ENCODE measurements at regions not wholly inside any gene's neighbourhood (a gene's known extent, or its start where the extent isn't known, plus 50 kb on each side); places are given as distances from the start of the nearest gene placed in this dataset.

- H3K27me3 ChIP-seq (ENCODE audit: control insufficient read depth in 2 of 2, insufficient read depth in 2 of 2, low read length in 2 of 2), result no peaks in the 10 kb centered on the region
- H4K20me1 ChIP-seq (ENCODE audit: insufficient read depth, low read length), result no peaks in the 10 kb centered on the region
- peak in 2 of 3 donors; percentile 2 to 3 for DNase-seq
- H3K9ac ChIP-seq (ENCODE audit: insufficient read depth, low read length, poor library complexity, severe bottlenecking), result no peak overlapping the region
- H3K9me3 ChIP-seq (replicated peaks in 1 of 2; ENCODE audit: control insufficient read depth in 1 of 2, insufficient read depth in 1 of 2, low read length in 2 of 2), result no peaks in the 10 kb centered on the region
- WGBS (ENCODE audit: insufficient coverage), result no CpG with 5 or more reads among the region's 9 CpGs
- no peaks in the 10 kb centered on the region for H3K36me3 Mint-ChIP-seq
- H3K79me2 ChIP-seq (ENCODE audit: insufficient read depth, low read length), result no peaks in the 10 kb centered on the region
- no peak overlapping the region for H3K27ac Mint-ChIP-seq
- H3K4me2 ChIP-seq (replicated peaks; ENCODE audit: extremely low read depth, low read length, poor library complexity, severe bottlenecking), result no peak overlapping the region
- H2AFZ ChIP-seq (ENCODE audit: insufficient read depth, low read depth, low read length, poor library complexity, severe bottlenecking), result no peak overlapping the region
- intact Hi-C loops (cut with micrococcal nuclease), result no loop called here
- H3K4me1 ChIP-seq (ENCODE audit: control insufficient read depth in 1 of 2, insufficient read depth in 2 of 2, low read length in 2 of 2), result peaks cover 0 to 8% of the 10 kb centered on the region in 2 donors
- no peaks in the 10 kb centered on the region for H3K9me3 Mint-ChIP-seq
- H3K27ac ChIP-seq (ENCODE audit: low read depth in 1 of 2, low read length in 2 of 2), result no peak overlapping the region
- H3K4me3 ChIP-seq (replicated peaks in 1 of 3; ENCODE audit: low read depth in 2 of 3, low read length in 3 of 3), result no peak overlapping the region
- no peak overlapping the region for H3K4me3 Mint-ChIP-seq
- peaks cover 0 to 2% (median 0%) of the 10 kb centered on the region in 3 donors for H3K27me3 Mint-ChIP-seq (ENCODE audit: low read depth in 3 of 3)
- TF ChIP-seq CTCF (IDR thresholded peaks at IDR 0.05), result no peak
- no peaks in the 10 kb centered on the region for H3K36me3 ChIP-seq (replicated peaks in 1 of 2; ENCODE audit: control insufficient read depth in 1 of 2, insufficient read depth in 2 of 2, low read length in 2 of 2)
- H3K4me1 Mint-ChIP-seq, result peaks cover 13% of the 10 kb centered on the region
Observed at GRCh38 chrX:96445531-96446065, 239.0 kb upstream of the DIAPH2 start.

GRCh38 chrX:96446524-96446923 is 238.1 kb upstream of the DIAPH2 start:
- Mint-ChIP-seq H3K27me3 (ENCODE audit: low read depth in 3 of 3) (peaks cover 0 to 2% (median 0%) of the 10 kb centered on the region in 3 donors), H3K27ac (no peak overlapping the region), H3K9me3 (no peaks in the 10 kb centered on the region), H3K4me1 (peaks cover 13% of the 10 kb centered on the region), H3K4me3 (no peak overlapping the region), H3K36me3 (no peaks in the 10 kb centered on the region)
- Histone ChIP-seq H2AFZ (ENCODE audit: insufficient read depth, low read depth, low read length, poor library complexity, severe bottlenecking) (no peak overlapping the region), H3K27ac (ENCODE audit: low read depth in 1 of 2, low read length in 2 of 2) (no peak overlapping the region), H3K4me2 (replicated peaks; ENCODE audit: extremely low read depth, low read length, poor library complexity, severe bottlenecking) (no peak overlapping the region), H3K36me3 (replicated peaks in 1 of 2; ENCODE audit: control insufficient read depth in 1 of 2, insufficient read depth in 2 of 2, low read length in 2 of 2) (no peaks in the 10 kb centered on the region), H3K79me2 (ENCODE audit: insufficient read depth, low read length) (no peaks in the 10 kb centered on the region), H4K20me1 (ENCODE audit: insufficient read depth, low read length) (no peaks in the 10 kb centered on the region), H3K9ac (ENCODE audit: insufficient read depth, low read length, poor library complexity, severe bottlenecking) (no peak overlapping the region), H3K27me3 (ENCODE audit: control insufficient read depth in 2 of 2, insufficient read depth in 2 of 2, low read length in 2 of 2) (no peaks in the 10 kb centered on the region), H3K4me3 (replicated peaks in 1 of 3; ENCODE audit: low read depth in 2 of 3, low read length in 3 of 3) (no peak overlapping the region), H3K9me3 (replicated peaks in 1 of 2; ENCODE audit: control insufficient read depth in 1 of 2, insufficient read depth in 1 of 2, low read length in 2 of 2) (no peaks in the 10 kb centered on the region), H3K4me1 (ENCODE audit: control insufficient read depth in 1 of 2, insufficient read depth in 2 of 2, low read length in 2 of 2) (peaks cover 0 to 8% of the 10 kb centered on the region in 2 donors)
- intact Hi-C loops (cut with micrococcal nuclease), result no loop called here
- no peak for TF ChIP-seq CTCF (IDR thresholded peaks at IDR 0.05)
- no peak for DNase-seq
- WGBS (ENCODE audit: insufficient coverage), result no CpG with 5 or more reads among the region's 3 CpGs

All from CD14-positive monocyte (primary cell).